Stimulated activated CD8-positive, alpha-beta memory T cell treated with anti-CD3 and anti-CD28 coated beads, Interleukin-2, amount 100 ng/mL, for 48 hours (primary cell): ENCODE measurements at regions not wholly inside any gene's neighbourhood (a gene's known extent, or its start where the extent isn't known, plus 50 kb on each side); places are given as distances from the start of the nearest gene placed in this dataset.
"Not testable (repeated sequence)": the region's sequence is repeated elsewhere in the genome, so short reads cannot be mapped to it uniquely, and the experiment has no call there.

Experiments used
- DNase-seq, 2 donors: peaks; one replicate each; pipeline ENCODE4 v3.0.0-alpha.2; 2020; ENCODE audit warnings: low read depth in 2 of 2

GRCh38 chr12:111154147-111154834 lies 214.6 kb downstream of the PHETA1 start:
- no peak for DNase-seq

DNA sequence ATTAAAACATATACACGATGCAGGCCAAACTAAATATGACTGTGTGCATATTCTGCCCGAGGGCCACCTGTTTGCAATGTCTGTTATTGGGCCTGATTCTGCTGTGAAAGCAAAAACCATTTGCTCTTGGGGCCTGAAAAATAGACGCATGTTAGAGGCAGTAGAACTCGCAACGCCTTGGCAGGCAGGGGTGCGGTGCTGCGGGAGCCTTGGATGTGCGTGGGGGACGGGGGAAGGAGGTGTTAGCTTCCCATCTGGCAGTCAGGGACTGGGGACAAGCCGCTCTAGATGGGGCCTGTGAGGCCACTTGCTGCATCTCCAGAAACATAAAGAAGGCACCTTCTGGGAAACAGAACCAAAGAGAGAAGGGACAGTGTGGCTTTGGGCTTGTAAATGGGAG lies 216.3 kb downstream of the PHETA1 start:
- DNase-seq, result no peak

- DNase-seq, result no peak
Observed at GRCh38 chr12:111150921-111151840, 217.7 kb downstream of the PHETA1 start.

- DNase-seq, result no peak
Observed at GRCh38 chr12:111150360-111150759, 218.5 kb downstream of the PHETA1 start.

- DNase-seq, result no peak
Observed at GRCh38 chr12:111149299-111149698, 219.6 kb downstream of the PHETA1 start.

GRCh38 chr12:111148005-111148404 lies 220.9 kb downstream of the PHETA1 start:
- DNase-seq, result no peak

GRCh38 chr12:111143271-111143670 lies 222.9 kb upstream of the MYL2 start:
- DNase-seq, result no peak

DNA sequence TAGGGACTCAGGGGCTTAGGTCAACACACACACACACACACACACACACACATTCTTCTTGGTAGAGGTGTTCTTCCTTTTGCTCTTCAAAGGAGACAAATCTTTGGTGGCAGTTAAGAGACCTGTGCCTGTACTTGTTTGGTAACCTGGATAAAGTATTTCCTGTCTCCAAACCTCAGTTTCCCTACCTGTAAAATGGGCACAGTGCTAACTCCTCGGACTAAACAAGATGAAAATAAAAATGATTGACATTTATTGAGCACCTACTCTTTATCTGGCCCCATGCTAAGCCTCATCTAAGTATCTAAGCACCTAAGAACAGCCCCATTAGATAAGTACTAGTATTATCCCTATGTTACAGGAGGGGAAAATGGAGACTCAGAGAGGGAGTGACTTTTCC lies 220.8 kb upstream of the MYL2 start:
- no peak for DNase-seq

DNA sequence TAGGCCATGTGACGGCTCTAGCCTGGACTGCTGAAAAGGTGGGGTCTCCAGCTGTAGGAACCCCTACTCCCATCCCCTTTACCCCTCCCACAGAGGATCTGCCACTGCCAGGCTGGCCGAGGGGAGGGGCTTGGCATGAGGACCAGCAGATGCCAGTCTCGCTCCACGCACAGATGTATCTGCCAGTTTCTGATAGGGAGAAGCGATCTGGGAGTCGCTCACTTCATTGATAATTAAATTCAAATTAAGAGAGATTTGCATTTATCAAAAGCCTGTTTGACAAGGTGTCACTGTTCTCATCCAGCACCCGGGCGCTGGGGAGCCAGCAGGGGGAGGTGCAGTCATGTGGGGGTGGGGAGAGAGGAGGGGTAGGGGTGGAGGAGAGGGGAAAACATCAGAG lies 217.6 kb upstream of the MYL2 start:
- DNase-seq, result no peak

- DNase-seq, result no peak
Observed at GRCh38 chr12:111135293-111135832, 215.0 kb upstream of the MYL2 start.

DNA sequence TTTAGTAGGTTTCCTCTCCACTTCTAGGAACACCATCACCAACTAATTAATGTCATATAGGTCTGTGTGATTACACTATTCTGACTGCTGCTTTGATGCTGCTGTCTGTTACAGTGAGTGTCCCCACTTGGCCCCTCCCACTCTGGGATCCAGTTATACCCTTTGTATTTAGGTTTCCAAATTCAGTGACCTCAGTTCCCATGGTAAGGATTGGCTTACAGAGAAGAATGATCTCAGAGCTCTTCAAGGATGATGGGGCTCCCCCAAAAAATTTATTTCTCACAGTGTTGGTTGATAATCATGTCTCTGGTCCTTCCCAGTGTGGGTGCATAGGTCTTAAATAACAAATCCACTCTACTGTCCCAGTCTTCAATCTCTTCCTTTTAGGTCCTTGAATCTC lies 210.0 kb upstream of the MYL2 start:
- no peak for DNase-seq

GRCh38 chr12:111129149-111129767 lies 208.9 kb upstream of the MYL2 start:
- DNase-seq, result no peak

DNA sequence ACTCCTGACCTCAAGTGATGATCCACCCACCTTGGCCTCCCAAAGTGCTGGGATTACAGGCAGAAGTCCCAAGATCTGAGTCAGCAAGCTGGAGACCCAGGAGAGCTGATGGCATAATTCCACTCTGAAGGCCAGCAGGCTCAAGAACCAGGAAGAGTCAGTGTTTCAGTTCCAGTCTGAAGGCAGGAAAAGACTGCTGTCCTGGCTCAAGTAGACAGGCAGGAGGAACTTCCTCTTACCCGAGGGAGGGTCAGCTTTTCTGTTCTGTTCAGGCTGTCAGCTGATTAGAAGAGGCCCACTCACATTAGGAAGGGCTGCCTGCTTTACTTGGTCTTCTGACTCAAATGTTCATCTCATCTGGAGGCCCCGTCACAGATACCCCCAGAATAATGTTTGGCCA lies 206.0 kb upstream of the MYL2 start:
- no peak for DNase-seq

GRCh38 chr12:111124183-111124582 lies 203.8 kb upstream of the MYL2 start:
- DNase-seq, result no peak

GRCh38 chr12:111123390-111123789 lies 203.0 kb upstream of the MYL2 start:
- no peak for DNase-seq

GRCh38 chr12:111122458-111122878 lies 202.1 kb upstream of the MYL2 start:
- DNase-seq, result no peak

DNA sequence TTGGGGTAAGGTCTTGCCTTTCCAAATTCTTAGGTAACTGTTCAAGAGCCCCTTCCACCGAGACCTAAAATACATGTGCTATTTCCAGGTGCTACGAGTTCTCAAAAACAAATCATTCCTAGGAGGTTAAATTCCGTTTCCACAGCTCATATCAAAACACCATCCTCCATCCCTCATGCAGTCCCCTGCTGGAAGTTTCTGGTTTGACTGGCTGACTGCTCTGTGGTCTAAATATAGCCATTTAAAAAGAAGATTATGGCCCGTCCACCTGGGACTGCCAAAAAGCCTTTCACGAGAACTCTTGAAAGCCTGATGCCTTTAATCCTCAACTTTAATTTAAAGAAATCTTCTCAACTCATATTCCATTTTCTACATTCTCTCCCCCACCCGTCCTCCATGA lies 201.5 kb upstream of the MYL2 start:
- no peak for DNase-seq

- DNase-seq, result no peak
Observed at GRCh38 chr12:111120578-111120977, 200.2 kb upstream of the MYL2 start.

DNA sequence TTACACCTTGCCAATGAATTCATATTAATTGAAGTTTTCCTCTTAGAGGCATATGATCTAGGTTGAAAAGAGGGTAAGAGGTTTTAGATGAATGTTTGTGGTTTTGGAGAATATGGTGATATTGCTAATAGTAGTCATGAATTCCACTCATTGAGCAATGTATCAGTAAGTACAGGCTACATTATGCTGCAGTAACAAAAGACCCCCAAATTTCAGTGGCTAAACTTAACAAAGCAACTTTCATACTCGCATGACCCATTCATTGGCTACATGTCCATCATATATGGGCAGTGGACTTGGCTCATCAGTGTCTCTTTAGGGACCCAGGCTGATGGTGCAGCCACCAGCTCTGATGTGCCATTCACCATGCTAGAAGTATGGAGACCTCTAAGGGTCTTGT lies 196.6 kb upstream of the MYL2 start:
- no peak for DNase-seq

- not testable (repeated sequence) for DNase-seq
Observed at GRCh38 chr12:111113313-111113712, 192.9 kb upstream of the MYL2 start.

- no peak for DNase-seq
Observed at GRCh38 chr12:111112311-111113098, 192.1 kb upstream of the MYL2 start.

DNA sequence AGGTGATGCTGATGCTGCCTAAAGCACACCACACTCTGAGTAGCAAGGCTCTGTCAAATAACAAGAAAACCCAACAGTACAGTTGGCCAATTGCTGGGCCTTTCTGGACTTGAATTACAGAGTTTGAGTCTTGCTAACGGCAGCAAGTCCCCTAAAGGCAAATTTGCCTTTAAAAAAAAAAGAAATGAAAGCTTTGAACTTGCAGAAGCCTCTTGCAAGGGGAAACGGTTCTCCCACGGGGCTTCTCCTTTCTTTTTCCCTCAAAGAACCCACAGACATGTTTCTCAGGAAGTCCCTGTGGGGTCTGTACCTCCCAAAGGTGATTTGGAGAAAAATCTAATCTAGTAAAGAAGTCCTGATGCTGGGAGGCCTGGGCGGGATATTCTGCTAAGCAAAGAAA lies 191.3 kb upstream of the MYL2 start:
- DNase-seq, result no peak
